RWPE2 (cell line): ENCODE measurements at regions not wholly inside any gene's neighbourhood (a gene's known extent, or its start where the extent isn't known, plus 50 kb on each side); places are given as distances from the start of the nearest gene placed in this dataset.
A peak's percentile ranks its signal among the peaks of the same experiment; 100 is the strongest.

ENCODE experiments used
- ATAC-seq: fragments of 200-7000 bp; cut with Tn5 transposase; 3 replicates; pipeline ENCODE4 v1.9.1; 2021; ENCODE audit warnings: low read depth
- DNase-seq: peaks from one replicate; pipeline ENCODE4 v3.0.0-alpha.2; 2020; ENCODE audit warnings: low spot score
- H3K27ac ChIP-seq: fragments of 450-650 bp; 2 replicates; pipeline ENCODE4 v1.5.1; 2017; ENCODE audit warnings: mild to moderate bottlenecking; ENCODE audit not compliant: poor library complexity, severe bottlenecking
- H3K27me3 ChIP-seq: fragments of 250-450 bp; sonication (Bioruptor Pico); 2 replicates; pipeline ENCODE4 v1.5.1; 2021; ENCODE audit warnings: mild to moderate bottlenecking, moderate library complexity; ENCODE audit not compliant: insufficient read depth, poor library complexity, severe bottlenecking
- H3K36me3 ChIP-seq: fragments of 250-450 bp; sonication (Bioruptor Pico); 2 replicates; pipeline ENCODE4 v1.5.1; 2020; ENCODE audit warnings: low read depth, mild to moderate bottlenecking, moderate library complexity
- H3K4me1 ChIP-seq: fragments of 250-450 bp; sonication (Bioruptor Pico); 2 replicates; pipeline ENCODE4 v1.5.1; 2021; ENCODE audit warnings: mild to moderate bottlenecking, moderate library complexity; ENCODE audit not compliant: insufficient read depth, poor library complexity, severe bottlenecking
- H3K4me3 ChIP-seq: fragments of 250-450 bp; sonication (Bioruptor Pico); 2 replicates; pipeline ENCODE4 v1.5.1; 2021; ENCODE audit warnings: mild to moderate bottlenecking, moderate library complexity; ENCODE audit not compliant: severe bottlenecking
- H3K9me3 ChIP-seq: fragments of 250-450 bp; sonication (Bioruptor Pico); 2 replicates; pipeline ENCODE4 v1.5.1; 2021; ENCODE audit warnings: mild to moderate bottlenecking, moderate library complexity; ENCODE audit not compliant: severe bottlenecking
- CTCF ChIP-seq: fragments of 450-650 bp; IDR thresholded peaks from one replicate; pipeline ENCODE4 v1.5.1; 2017; ENCODE audit warnings: mild to moderate bottlenecking, moderate library complexity; ENCODE audit not compliant: poor library complexity, severe bottlenecking

- TF ChIP-seq CTCF, result no peak
- ATAC-seq, result peak; percentile 49; the same call in 2 of the 3 replicates
- Histone ChIP-seq H3K27me3 (no peaks in the 10 kb centered on the region), H3K36me3 (no peaks in the 10 kb centered on the region), H3K4me3 (no peak overlapping the region), H3K4me1 (no peaks in the 10 kb centered on the region), H3K9me3 (no peaks in the 10 kb centered on the region), H3K27ac (no peak overlapping the region)
- DNase-seq, result no peak
Measured at GRCh38 chr9:99385814-99386279, 163.8 kb downstream of the SEC61B start.

- no peak for ATAC-seq
- H3K36me3 ChIP-seq, result no peaks in the 10 kb centered on the region
- no peaks in the 10 kb centered on the region for H3K4me1 ChIP-seq
- TF ChIP-seq CTCF, result no peak
- H3K27me3 ChIP-seq, result no peaks in the 10 kb centered on the region
- no peaks in the 10 kb centered on the region for H3K9me3 ChIP-seq
- no peak for DNase-seq
- no peak overlapping the region for H3K4me3 ChIP-seq
- H3K27ac ChIP-seq, result no peak overlapping the region
Measured at GRCh38 chr9:99387431-99387830, 165.3 kb downstream of the SEC61B start.

GRCh38 chr9:99389087-99390033 lies 167.3 kb downstream of the SEC61B start:
- H3K36me3 ChIP-seq, result no peaks in the 10 kb centered on the region
- ATAC-seq (peak; percentile 85), DNase-seq (no peak)
- no peak overlapping the region for H3K4me3 ChIP-seq
- H3K9me3 ChIP-seq, result no peaks in the 10 kb centered on the region
- H3K4me1 ChIP-seq, result no peaks in the 10 kb centered on the region
- no peaks in the 10 kb centered on the region for H3K27me3 ChIP-seq
- no peak for TF ChIP-seq CTCF
- H3K27ac ChIP-seq, result no peak overlapping the region

- TF ChIP-seq CTCF, result no peak
- no peaks in the 10 kb centered on the region for H3K4me1 ChIP-seq
- no peaks in the 10 kb centered on the region for H3K27me3 ChIP-seq
- no peak for ATAC-seq
- no peaks in the 10 kb centered on the region for H3K9me3 ChIP-seq
- no peak overlapping the region for H3K4me3 ChIP-seq
- no peaks in the 10 kb centered on the region for H3K36me3 ChIP-seq
- DNase-seq, result no peak
- H3K27ac ChIP-seq, result no peak overlapping the region
Measured at GRCh38 chr9:99391937-99392594, 170.0 kb downstream of the SEC61B start.
